ENCODE measurements at regions not wholly inside any gene's neighbourhood (a gene's known extent, or its start where the extent isn't known, plus 50 kb on each side); places are given as distances from the start of the nearest gene placed in this dataset.

DNA sequence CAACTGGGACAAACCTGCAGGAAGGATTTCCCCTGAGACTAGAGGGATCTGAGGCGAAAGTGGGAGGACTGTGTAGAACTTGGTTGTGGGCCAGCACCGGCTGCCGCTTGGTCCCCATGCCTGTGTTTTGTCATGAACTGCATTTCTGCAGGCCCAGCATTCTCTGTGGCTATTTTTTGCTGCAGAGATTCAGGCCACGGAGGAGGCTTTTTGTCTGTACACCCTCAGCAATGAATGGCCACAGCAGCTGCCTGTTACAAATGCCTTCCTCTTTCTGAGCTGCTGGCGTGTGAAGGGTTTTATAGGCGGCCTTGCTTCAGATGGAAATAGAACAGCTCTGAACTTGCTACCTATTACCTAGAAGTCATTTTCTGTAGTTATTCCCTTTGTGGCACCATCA lies 164.4 kb downstream of the SH2D4B start:
- H3K27me3 Mint-ChIP-seq = peaks cover 4% of the 10 kb centered on the region
- no peak for ATAC-seq (ENCODE audit: low read depth)
- no peak for DNase-seq
- intact Hi-C loops (cut with micrococcal nuclease) = no loop called here
- no peaks in the 10 kb centered on the region for H3K9me3 Mint-ChIP-seq
- TF ChIP-seq, protein P1, sequence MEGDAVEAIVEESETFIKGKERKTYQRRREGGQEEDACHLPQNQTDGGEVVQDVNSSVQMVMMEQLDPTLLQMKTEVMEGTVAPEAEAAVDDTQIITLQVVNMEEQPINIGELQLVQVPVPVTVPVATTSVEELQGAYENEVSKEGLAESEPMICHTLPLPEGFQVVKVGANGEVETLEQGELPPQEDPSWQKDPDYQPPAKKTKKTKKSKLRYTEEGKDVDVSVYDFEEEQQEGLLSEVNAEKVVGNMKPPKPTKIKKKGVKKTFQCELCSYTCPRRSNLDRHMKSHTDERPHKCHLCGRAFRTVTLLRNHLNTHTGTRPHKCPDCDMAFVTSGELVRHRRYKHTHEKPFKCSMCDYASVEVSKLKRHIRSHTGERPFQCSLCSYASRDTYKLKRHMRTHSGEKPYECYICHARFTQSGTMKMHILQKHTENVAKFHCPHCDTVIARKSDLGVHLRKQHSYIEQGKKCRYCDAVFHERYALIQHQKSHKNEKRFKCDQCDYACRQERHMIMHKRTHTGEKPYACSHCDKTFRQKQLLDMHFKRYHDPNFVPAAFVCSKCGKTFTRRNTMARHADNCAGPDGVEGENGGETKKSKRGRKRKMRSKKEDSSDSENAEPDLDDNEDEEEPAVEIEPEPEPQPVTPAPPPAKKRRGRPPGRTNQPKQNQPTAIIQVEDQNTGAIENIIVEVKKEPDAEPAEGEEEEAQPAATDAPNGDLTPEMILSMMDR (IDR thresholded peaks at IDR 0.05) = no peak
- no peaks in the 10 kb centered on the region for H3K4me1 Mint-ChIP-seq
- ChIA-PET CTCF (interaction anchor here (0.9 kb wide), 1 partner anchor 19 kb away, joined by 3 read pairs; no protein-coding TSS in a partner anchor), POLR2A (no interaction called here)
- H3K36me3 Mint-ChIP-seq (ENCODE audit: low read depth) = no peaks in the 10 kb centered on the region
- H3K4me3 Mint-ChIP-seq = no peak overlapping the region
- H3K27ac Mint-ChIP-seq = no peak overlapping the region

DNA sequence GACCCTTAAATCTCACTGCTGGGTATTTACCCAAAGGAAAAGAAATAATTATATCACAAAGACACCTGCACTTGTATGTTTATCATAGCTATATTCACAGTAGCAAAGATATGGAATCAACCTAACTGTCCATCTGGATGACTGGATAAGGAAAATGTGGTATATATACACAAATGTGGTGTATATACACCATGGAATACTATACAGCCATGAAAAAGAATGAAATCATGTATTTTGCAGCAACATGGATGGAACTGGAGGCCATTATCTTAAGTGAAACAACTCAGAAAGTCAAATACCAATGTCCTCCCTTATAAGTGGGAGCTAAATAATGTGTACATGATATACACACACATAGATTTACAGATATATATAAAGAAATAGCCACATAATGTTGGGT lies 168.2 kb downstream of the SH2D4B start:
- POLR2A ChIA-PET = no interaction called here
- H3K4me3 Mint-ChIP-seq = no peak overlapping the region
- no peak for ATAC-seq (ENCODE audit: low read depth)
- CTCF ChIA-PET = no interaction called here
- no peaks in the 10 kb centered on the region for H3K9me3 Mint-ChIP-seq
- TF ChIP-seq, protein P1 (IDR thresholded peaks at IDR 0.05) = no peak
- H3K27me3 Mint-ChIP-seq = no peaks in the 10 kb centered on the region
- no peaks in the 10 kb centered on the region for H3K4me1 Mint-ChIP-seq
- intact Hi-C loops (cut with micrococcal nuclease) = no loop called here
- DNase-seq = no peak
- no peak overlapping the region for H3K27ac Mint-ChIP-seq
- H3K36me3 Mint-ChIP-seq (ENCODE audit: low read depth) = no peaks in the 10 kb centered on the region

DNA sequence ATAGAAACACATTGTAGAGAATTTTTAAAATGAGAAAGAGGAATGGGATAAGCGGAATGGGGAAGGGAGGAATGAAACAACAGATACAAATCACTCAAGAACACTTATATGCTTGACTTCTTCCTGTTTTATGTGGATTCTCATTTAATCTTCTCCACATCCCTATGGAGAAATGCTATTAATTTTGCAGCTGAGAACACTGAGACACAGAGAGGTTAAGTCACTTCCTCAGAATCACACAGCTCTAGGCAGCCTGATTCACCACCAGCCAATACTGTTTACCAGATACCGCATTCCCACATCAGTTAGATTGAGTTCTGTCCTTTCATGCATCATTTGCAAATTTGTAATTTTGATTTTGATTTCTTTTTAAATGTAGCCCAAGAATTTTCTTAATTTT lies 170.5 kb downstream of the SH2D4B start:
- ATAC-seq (ENCODE audit: low read depth) = no peak
- TF ChIP-seq, protein P1 (IDR thresholded peaks at IDR 0.05) = no peak
- CTCF ChIA-PET = interaction anchor here (1.5 kb wide), 1 partner anchor 8 kb away, joined by 6 read pairs; no protein-coding TSS in a partner anchor

DNA sequence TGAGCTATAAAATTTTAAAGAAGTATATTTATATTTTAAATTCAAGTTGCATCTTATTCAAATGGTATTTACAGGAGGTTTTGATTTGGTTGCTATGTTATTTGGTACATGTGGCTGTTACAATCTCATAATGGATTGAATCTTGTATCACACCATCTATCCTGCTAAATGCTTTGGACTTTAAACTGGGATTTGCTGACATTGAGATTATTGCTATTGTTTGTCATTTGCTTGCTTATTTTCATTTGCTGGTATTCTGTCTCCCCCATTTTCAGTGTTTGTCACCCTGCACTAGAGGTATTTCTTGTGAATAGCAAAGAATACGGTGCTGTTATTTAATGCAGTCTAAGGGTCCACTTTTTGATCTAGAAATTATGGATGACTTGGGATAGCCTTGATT lies 171.1 kb downstream of the SH2D4B start:
- Mint-ChIP-seq H3K27ac (no peak overlapping the region), H3K4me3 (no peak overlapping the region), H3K9me3 (no peaks in the 10 kb centered on the region), H3K27me3 (peaks cover 5% of the 10 kb centered on the region), H3K4me1 (no peaks in the 10 kb centered on the region), H3K36me3 (ENCODE audit: low read depth) (no peaks in the 10 kb centered on the region)
- TF ChIP-seq, protein P1 (IDR thresholded peaks at IDR 0.05) = no peak
- no peak for ATAC-seq (ENCODE audit: low read depth)
- intact Hi-C loops (cut with micrococcal nuclease) = no loop called here
- no peak for DNase-seq
- CTCF ChIA-PET = interaction anchor here (1.5 kb wide), 1 partner anchor 9 kb away, joined by 6 read pairs; no protein-coding TSS in a partner anchor
- POLR2A ChIA-PET = no interaction called here

More for the DNA sequence above, 170.5 kb downstream of the SH2D4B start:
- intact Hi-C loops (cut with micrococcal nuclease) = no loop called here
- H3K9me3 Mint-ChIP-seq = no peaks in the 10 kb centered on the region
- H3K36me3 Mint-ChIP-seq (ENCODE audit: low read depth) = no peaks in the 10 kb centered on the region
- no peak overlapping the region for H3K4me3 Mint-ChIP-seq
- no peaks in the 10 kb centered on the region for H3K4me1 Mint-ChIP-seq
- H3K27ac Mint-ChIP-seq = no peak overlapping the region
- DNase-seq = no peak
- peaks cover 3% of the 10 kb centered on the region for H3K27me3 Mint-ChIP-seq
- POLR2A ChIA-PET = no interaction called here

DNA sequence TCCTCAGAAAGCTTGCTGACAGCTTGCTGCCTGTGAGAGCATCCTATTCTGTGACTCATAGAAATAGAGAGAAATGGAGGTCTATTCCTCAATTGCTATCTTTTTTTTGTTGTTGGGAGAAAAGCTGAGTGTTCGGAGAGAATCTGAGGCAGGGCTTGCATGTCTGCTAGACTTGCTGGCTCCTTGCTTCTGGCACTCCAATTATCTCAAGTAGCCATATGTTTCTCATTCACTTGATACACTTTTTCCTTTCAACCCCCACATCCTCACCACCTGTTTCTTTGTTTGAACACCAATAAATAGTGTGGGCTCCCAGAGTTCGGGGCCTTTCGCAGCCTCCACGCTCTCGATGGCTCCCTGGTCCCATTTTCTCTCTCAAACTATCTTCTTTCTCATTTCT lies 172.2 kb downstream of the SH2D4B start:
- CTCF ChIA-PET = interaction anchor here (2.1 kb wide), 1 partner anchor 10 kb away, joined by 7 read pairs; no protein-coding TSS in a partner anchor
- Mint-ChIP-seq H3K36me3 (ENCODE audit: low read depth) (no peaks in the 10 kb centered on the region), H3K4me3 (no peak overlapping the region), H3K4me1 (no peaks in the 10 kb centered on the region), H3K27ac (no peak overlapping the region), H3K27me3 (peaks cover 5% of the 10 kb centered on the region), H3K9me3 (no peaks in the 10 kb centered on the region)
- intact Hi-C loops (cut with micrococcal nuclease) = no loop called here
- TF ChIP-seq, protein P1 (IDR thresholded peaks at IDR 0.05) = no peak
- no peak for ATAC-seq (ENCODE audit: low read depth)
- POLR2A ChIA-PET = no interaction called here
- DNase-seq = no peak

All from activated B cell treated with CpG ODN at 0.5 μM for 24 hours (primary cell).